Fibroblast of lung (primary cell): ENCODE measurements at regions not wholly inside any gene's neighbourhood (a gene's known extent, or its start where the extent isn't known, plus 50 kb on each side); places are given as distances from the start of the nearest gene placed in this dataset.

Source experiments
- EZH2 ChIP-seq: IDR thresholded peaks from 2 replicates; pipeline ENCODE4 v1.5.1; 2012; ENCODE audit warnings: low read length, control low read depth, mild to moderate bottlenecking; ENCODE audit errors: missing control alignments
- TF ChIP-seq, protein P1 (sequence below), 2 donors: IDR thresholded peaks in 1 of 2; conservative IDR thresholded peaks in 1 of 2; 1 replicate in 1 of 2; 2 replicates in 1 of 2; pipeline ENCODE4 v1.5.1; 2011 to 2012; ENCODE audit warnings: low read length in 2 of 2, control low read depth in 1 of 2, inconsistent platforms in 1 of 2, low read depth in 1 of 2, mild to moderate bottlenecking in 1 of 2

DNA sequence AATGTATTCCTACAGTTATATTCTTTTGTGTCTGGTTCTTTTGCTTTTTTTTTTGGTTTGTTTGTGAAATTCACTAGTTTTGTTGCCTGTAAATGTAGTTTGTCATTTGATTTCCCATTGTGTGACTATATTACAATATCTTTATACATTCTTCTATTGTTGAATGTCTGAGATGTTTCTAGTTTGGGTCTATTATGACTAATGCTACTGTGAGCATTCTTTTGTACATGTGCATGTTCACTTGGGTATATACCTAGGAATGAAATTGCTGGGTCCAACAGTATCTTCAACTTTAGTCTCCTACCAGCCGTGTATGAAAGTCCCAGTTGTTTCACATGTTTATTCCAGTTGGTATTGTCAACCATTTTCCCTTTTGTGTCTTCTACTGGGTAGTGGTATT lies 112.7 kb upstream of the RBMS1 start:
- TF ChIP-seq, protein P1, sequence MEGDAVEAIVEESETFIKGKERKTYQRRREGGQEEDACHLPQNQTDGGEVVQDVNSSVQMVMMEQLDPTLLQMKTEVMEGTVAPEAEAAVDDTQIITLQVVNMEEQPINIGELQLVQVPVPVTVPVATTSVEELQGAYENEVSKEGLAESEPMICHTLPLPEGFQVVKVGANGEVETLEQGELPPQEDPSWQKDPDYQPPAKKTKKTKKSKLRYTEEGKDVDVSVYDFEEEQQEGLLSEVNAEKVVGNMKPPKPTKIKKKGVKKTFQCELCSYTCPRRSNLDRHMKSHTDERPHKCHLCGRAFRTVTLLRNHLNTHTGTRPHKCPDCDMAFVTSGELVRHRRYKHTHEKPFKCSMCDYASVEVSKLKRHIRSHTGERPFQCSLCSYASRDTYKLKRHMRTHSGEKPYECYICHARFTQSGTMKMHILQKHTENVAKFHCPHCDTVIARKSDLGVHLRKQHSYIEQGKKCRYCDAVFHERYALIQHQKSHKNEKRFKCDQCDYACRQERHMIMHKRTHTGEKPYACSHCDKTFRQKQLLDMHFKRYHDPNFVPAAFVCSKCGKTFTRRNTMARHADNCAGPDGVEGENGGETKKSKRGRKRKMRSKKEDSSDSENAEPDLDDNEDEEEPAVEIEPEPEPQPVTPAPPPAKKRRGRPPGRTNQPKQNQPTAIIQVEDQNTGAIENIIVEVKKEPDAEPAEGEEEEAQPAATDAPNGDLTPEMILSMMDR (conservative IDR thresholded peaks at IDR 0.05 in 1 of 2, IDR thresholded peaks at IDR 0.05 in 1 of 2; ENCODE audit: low read depth in 1 of 2, low read length in 2 of 2): no peak
- no peak for TF ChIP-seq EZH2
